Neural cell (in vitro differentiated cells): ENCODE measurements at regions not wholly inside any gene's neighbourhood (a gene's known extent, or its start where the extent isn't known, plus 50 kb on each side); places are given as distances from the start of the nearest gene placed in this dataset.

ENCODE experiments used
- H2AFZ ChIP-seq: fragments of 200-600, 300-800 bp; sonication (generic), shearing (Covaris generic); 2 replicates; pipeline ENCODE4 v1.6.0; 2014; ENCODE audit warnings: low read depth, mild to moderate bottlenecking, antibody characterized with exemption, low read length, moderate library complexity
- H3F3A ChIP-seq: fragments of 200-600 bp; shearing (Covaris generic); 2 replicates; pipeline ENCODE4 v1.6.1; 2016; ENCODE audit warnings: mild to moderate bottlenecking, moderate library complexity, mixed read lengths, antibody characterized with exemption, low read length; ENCODE audit not compliant: insufficient read depth, poor library complexity, severe bottlenecking
- H3K27ac ChIP-seq: fragments of 200-600, 300-800 bp; sonication (generic), shearing (Covaris generic); 2 replicates; pipeline ENCODE4 v1.5.1; 2014; ENCODE audit warnings: mild to moderate bottlenecking, low read length, moderate library complexity
- H3K27me3 ChIP-seq: fragments of 300-800, 200-600 bp; sonication (generic), shearing (Covaris generic); 2 replicates; pipeline ENCODE4 v1.6.0; 2014; ENCODE audit warnings: mild to moderate bottlenecking, low read depth, low read length, moderate library complexity; ENCODE audit not compliant: insufficient read depth
- H3K36me3 ChIP-seq: fragments of 300-800, 200-600 bp; sonication (generic), shearing (Covaris generic); 2 replicates; pipeline ENCODE4 v1.5.1; 2014; ENCODE audit warnings: mild to moderate bottlenecking, antibody characterized with exemption, low read length, moderate library complexity; ENCODE audit not compliant: insufficient read depth
- H3K4me2 ChIP-seq: fragments of 300-800, 200-600 bp; sonication (generic), shearing (Covaris generic); 2 replicates; pipeline ENCODE4 v1.6.0; 2014; ENCODE audit warnings: mild to moderate bottlenecking, low read length
- H3K4me3 ChIP-seq: fragments of 300-800, 200-600 bp; sonication (generic), shearing (Covaris generic); 2 replicates; pipeline ENCODE4 v1.5.1; 2014; ENCODE audit warnings: mild to moderate bottlenecking, low read length, moderate library complexity
- H3K79me2 ChIP-seq: fragments of 200-600 bp; shearing (Covaris generic); replicated peaks from 2 replicates; pipeline ENCODE4 v1.6.0; 2014; ENCODE audit warnings: mild to moderate bottlenecking, low read length, moderate library complexity; ENCODE audit not compliant: insufficient read depth
- H3K9ac ChIP-seq: fragments of 300-800, 200-600 bp; sonication (generic), shearing (Covaris generic); 2 replicates; pipeline ENCODE4 v1.6.1; 2016; ENCODE audit warnings: mild to moderate bottlenecking, low read length, mixed read lengths
- H3K9me2 ChIP-seq: fragments of 200-600 bp; shearing (Covaris generic); 2 replicates; pipeline ENCODE4 v1.6.1; 2016; ENCODE audit warnings: mild to moderate bottlenecking, low read length, mixed read lengths; ENCODE audit not compliant: insufficient read depth
- H3K9me3 ChIP-seq: fragments of 200-600, 300-800 bp; sonication (generic), shearing (Covaris generic); 2 replicates; pipeline ENCODE4 v1.6.1; 2016; ENCODE audit warnings: mild to moderate bottlenecking, mixed run types, low read length, moderate library complexity, mixed read lengths
- H4K20me1 ChIP-seq: fragments of 200-600 bp; shearing (Covaris generic); 2 replicates; pipeline ENCODE4 v1.6.1; 2016; ENCODE audit warnings: mild to moderate bottlenecking, mixed run types; ENCODE audit not compliant: insufficient read depth
- EP300 ChIP-seq: fragments of 450-650 bp; conservative IDR thresholded peaks from 2 replicates; pipeline ENCODE4 v1.6.1; 2014; ENCODE audit warnings: antibody characterized with exemption, mild to moderate bottlenecking, moderate library complexity; ENCODE audit not compliant: poor library complexity, severe bottlenecking
- EZH2 ChIP-seq: fragments of 200-600, 300-800 bp; shearing (Covaris generic), sonication (generic); IDR thresholded peaks from 2 replicates; pipeline ENCODE4 v1.6.1; 2014; ENCODE audit warnings: antibody characterized with exemption, low read length, borderline replicate concordance, mild to moderate bottlenecking; ENCODE audit not compliant: insufficient read depth, poor library complexity, severe bottlenecking
- MXI1 ChIP-seq: fragments of 450-650 bp; conservative IDR thresholded peaks from 2 replicates; pipeline ENCODE4 v1.6.1; 2014; ENCODE audit warnings: antibody characterized with exemption, mild to moderate bottlenecking; ENCODE audit not compliant: poor library complexity, severe bottlenecking
- POLR2AphosphoS5 ChIP-seq: IDR thresholded peaks from 2 replicates; pipeline ENCODE4 v1.6.1; 2012
- RAD21 ChIP-seq: fragments of 450-650 bp; conservative IDR thresholded peaks from 2 replicates; pipeline ENCODE4 v1.6.1; 2014; ENCODE audit warnings: antibody characterized with exemption, mild to moderate bottlenecking, moderate library complexity
- SMC3 ChIP-seq: fragments of 450-650 bp; conservative IDR thresholded peaks from 2 replicates; pipeline ENCODE4 v1.6.1; 2014; ENCODE audit warnings: antibody characterized with exemption, mild to moderate bottlenecking, moderate library complexity; ENCODE audit not compliant: poor library complexity
- TAF1 ChIP-seq: IDR thresholded peaks from 2 replicates; pipeline ENCODE4 v1.6.1; 2012; ENCODE audit warnings: low read depth
- TF ChIP-seq, protein P1 (sequence below): fragments of 450-650 bp; IDR thresholded peaks from 2 replicates; pipeline ENCODE4 v1.5.1; 2014; ENCODE audit warnings: antibody characterized with exemption, mild to moderate bottlenecking, moderate library complexity; ENCODE audit not compliant: poor library complexity, severe bottlenecking
- TF ChIP-seq, protein P2 (sequence below): IDR thresholded peaks from 2 replicates; pipeline ENCODE4 v1.6.1; 2012; ENCODE audit warnings: borderline replicate concordance

DNA sequence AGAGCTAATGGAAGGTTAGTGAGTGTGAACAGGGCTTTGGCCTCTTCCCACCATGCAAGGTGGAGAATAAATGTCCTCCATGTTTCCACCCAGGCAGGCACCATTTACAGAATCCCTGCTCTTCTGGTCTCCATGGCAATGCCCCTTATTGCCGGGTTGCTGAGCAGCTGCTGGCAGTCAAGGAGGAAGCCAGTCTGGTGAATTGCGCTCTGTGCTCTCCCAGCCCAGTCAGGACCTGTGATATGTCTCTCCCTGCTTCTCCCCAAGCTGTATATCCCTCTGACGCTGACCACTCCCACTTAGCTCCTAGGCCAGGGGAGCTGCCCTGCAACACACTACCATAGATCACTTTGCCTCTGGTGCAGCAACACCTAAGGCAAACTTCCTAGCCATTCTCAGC is 402.1 kb upstream of the ERCC4 start:
- TF ChIP-seq, protein P1, sequence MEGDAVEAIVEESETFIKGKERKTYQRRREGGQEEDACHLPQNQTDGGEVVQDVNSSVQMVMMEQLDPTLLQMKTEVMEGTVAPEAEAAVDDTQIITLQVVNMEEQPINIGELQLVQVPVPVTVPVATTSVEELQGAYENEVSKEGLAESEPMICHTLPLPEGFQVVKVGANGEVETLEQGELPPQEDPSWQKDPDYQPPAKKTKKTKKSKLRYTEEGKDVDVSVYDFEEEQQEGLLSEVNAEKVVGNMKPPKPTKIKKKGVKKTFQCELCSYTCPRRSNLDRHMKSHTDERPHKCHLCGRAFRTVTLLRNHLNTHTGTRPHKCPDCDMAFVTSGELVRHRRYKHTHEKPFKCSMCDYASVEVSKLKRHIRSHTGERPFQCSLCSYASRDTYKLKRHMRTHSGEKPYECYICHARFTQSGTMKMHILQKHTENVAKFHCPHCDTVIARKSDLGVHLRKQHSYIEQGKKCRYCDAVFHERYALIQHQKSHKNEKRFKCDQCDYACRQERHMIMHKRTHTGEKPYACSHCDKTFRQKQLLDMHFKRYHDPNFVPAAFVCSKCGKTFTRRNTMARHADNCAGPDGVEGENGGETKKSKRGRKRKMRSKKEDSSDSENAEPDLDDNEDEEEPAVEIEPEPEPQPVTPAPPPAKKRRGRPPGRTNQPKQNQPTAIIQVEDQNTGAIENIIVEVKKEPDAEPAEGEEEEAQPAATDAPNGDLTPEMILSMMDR, result no peak
- TF ChIP-seq MXI1 (no peak), TAF1 (no peak), SMC3 (no peak), RAD21 (no peak)
- TF ChIP-seq, protein P2, sequence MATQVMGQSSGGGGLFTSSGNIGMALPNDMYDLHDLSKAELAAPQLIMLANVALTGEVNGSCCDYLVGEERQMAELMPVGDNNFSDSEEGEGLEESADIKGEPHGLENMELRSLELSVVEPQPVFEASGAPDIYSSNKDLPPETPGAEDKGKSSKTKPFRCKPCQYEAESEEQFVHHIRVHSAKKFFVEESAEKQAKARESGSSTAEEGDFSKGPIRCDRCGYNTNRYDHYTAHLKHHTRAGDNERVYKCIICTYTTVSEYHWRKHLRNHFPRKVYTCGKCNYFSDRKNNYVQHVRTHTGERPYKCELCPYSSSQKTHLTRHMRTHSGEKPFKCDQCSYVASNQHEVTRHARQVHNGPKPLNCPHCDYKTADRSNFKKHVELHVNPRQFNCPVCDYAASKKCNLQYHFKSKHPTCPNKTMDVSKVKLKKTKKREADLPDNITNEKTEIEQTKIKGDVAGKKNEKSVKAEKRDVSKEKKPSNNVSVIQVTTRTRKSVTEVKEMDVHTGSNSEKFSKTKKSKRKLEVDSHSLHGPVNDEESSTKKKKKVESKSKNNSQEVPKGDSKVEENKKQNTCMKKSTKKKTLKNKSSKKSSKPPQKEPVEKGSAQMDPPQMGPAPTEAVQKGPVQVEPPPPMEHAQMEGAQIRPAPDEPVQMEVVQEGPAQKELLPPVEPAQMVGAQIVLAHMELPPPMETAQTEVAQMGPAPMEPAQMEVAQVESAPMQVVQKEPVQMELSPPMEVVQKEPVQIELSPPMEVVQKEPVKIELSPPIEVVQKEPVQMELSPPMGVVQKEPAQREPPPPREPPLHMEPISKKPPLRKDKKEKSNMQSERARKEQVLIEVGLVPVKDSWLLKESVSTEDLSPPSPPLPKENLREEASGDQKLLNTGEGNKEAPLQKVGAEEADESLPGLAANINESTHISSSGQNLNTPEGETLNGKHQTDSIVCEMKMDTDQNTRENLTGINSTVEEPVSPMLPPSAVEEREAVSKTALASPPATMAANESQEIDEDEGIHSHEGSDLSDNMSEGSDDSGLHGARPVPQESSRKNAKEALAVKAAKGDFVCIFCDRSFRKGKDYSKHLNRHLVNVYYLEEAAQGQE, result no peak
- Histone ChIP-seq H3K27me3 (no peaks in the 10 kb centered on the region), H2AFZ (peak overlapping the region; percentile 4), H3K9ac (peak overlapping the region; percentile 5), H3K9me2 (no peaks in the 10 kb centered on the region), H3K4me3 (no peak overlapping the region), H3K36me3 (no peaks in the 10 kb centered on the region), H3F3A (no peaks in the 10 kb centered on the region), H3K79me2 (no peaks in the 10 kb centered on the region), H3K4me2 (no peak overlapping the region), H3K27ac (no peak overlapping the region), H3K9me3 (no peaks in the 10 kb centered on the region), H4K20me1 (no peaks in the 10 kb centered on the region)

DNA sequence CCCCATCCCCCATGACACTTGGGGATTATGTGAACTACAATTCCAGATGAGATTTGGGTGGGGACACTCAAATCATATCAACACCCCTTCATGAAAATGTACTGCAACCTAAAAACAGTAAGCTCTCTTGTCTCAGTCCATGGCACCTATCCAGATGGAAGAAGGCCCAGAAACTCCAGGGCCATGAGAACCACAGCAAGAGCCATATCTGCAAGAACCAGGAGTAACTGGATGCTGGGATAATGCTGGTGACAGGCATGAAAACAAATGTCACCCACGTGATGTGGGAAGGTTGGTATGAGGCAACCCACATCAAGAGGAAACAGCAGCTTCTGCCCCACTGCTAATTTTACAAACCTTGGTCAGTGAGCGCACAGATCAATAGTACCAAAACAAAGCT is 400.1 kb upstream of the ERCC4 start:
- H3K79me2 ChIP-seq, result no peaks in the 10 kb centered on the region
- H3K27ac ChIP-seq, result no peak overlapping the region
- no peaks in the 10 kb centered on the region for H3F3A ChIP-seq
- no peaks in the 10 kb centered on the region for H3K9me3 ChIP-seq
- H3K27me3 ChIP-seq, result no peaks in the 10 kb centered on the region
- no peaks in the 10 kb centered on the region for H3K9me2 ChIP-seq
- H3K9ac ChIP-seq, result no peak overlapping the region
- H3K4me2 ChIP-seq, result no peak overlapping the region
- no peaks in the 10 kb centered on the region for H4K20me1 ChIP-seq
- no peak overlapping the region for H2AFZ ChIP-seq
- H3K36me3 ChIP-seq, result no peaks in the 10 kb centered on the region
- no peak overlapping the region for H3K4me3 ChIP-seq
- no peak for TF ChIP-seq RAD21
- TF ChIP-seq POLR2AphosphoS5, result no peak
- TF ChIP-seq, protein P1, result no peak
- TF ChIP-seq MXI1, result no peak
- no peak for TF ChIP-seq EP300
- no peak for TF ChIP-seq SMC3
- TF ChIP-seq EZH2, result no peak
- TF ChIP-seq, protein P2, result no peak
- TF ChIP-seq TAF1, result no peak
